KMS-11 (cell line): ENCODE measurements at regions not wholly inside any gene's neighbourhood (a gene's known extent, or its start where the extent isn't known, plus 50 kb on each side); places are given as distances from the start of the nearest gene placed in this dataset.

Experiments
- H2AFZ ChIP-seq: fragments of 200-600 bp; sonication (generic); 2 replicates; pipeline ENCODE4 v1.6.1; 2016; ENCODE audit warnings: antibody characterized with exemption, mixed run types, low read depth
- H3K27ac ChIP-seq: fragments of 200-600 bp; sonication (generic); 2 replicates; pipeline ENCODE4 v1.6.1; 2016; ENCODE audit warnings: mild to moderate bottlenecking, mixed run types
- H3K27me3 ChIP-seq: fragments of 200-600 bp; sonication (generic); 2 replicates; pipeline ENCODE4 v1.6.1; 2017; ENCODE audit warnings: mild to moderate bottlenecking, low read depth, mixed run types, moderate library complexity; ENCODE audit not compliant: insufficient read depth
- H3K36me3 ChIP-seq: fragments of 200-600 bp; sonication (generic); 2 replicates; pipeline ENCODE4 v1.6.1; 2017; ENCODE audit warnings: mild to moderate bottlenecking, mixed run types; ENCODE audit not compliant: insufficient read depth
- H3K4me1 ChIP-seq: fragments of 200-600 bp; sonication (generic); 2 replicates; pipeline ENCODE4 v1.6.1; 2016; ENCODE audit warnings: mild to moderate bottlenecking, low read depth, mixed run types; ENCODE audit not compliant: poor library complexity, severe bottlenecking
- H3K4me2 ChIP-seq: fragments of 200-600 bp; sonication (generic); 2 replicates; pipeline ENCODE4 v1.7.0; 2016; ENCODE audit warnings: mild to moderate bottlenecking, mixed run types
- H3K4me3 ChIP-seq: fragments of 200-600 bp; sonication (generic); IDR thresholded peaks from 2 replicates; pipeline ENCODE4 v1.6.1; 2017; ENCODE audit warnings: low read depth, low read length, mixed read lengths; ENCODE audit not compliant: insufficient read depth
- H3K79me2 ChIP-seq: fragments of 200-600 bp; sonication (generic); 2 replicates; pipeline ENCODE4 v1.6.1; 2016; ENCODE audit warnings: low read depth, mixed run types; ENCODE audit not compliant: insufficient read depth
- H3K9ac ChIP-seq: fragments of 200-600 bp; sonication (generic); 2 replicates; pipeline ENCODE4 v1.6.1; 2016; ENCODE audit warnings: mild to moderate bottlenecking, mixed run types
- H4K20me1 ChIP-seq: fragments of 200-600 bp; sonication (generic); 2 replicates; pipeline ENCODE4 v1.6.1; 2016; ENCODE audit warnings: mild to moderate bottlenecking, mixed run types; ENCODE audit not compliant: insufficient read depth
- TF ChIP-seq, protein P1 (sequence below): fragments of 200-600 bp; sonication (generic); conservative IDR thresholded peaks from 2 replicates; pipeline ENCODE4 v1.6.1; 2017; ENCODE audit warnings: low read depth, mild to moderate bottlenecking, antibody characterized with exemption, low read length, moderate library complexity, mixed read lengths

DNA sequence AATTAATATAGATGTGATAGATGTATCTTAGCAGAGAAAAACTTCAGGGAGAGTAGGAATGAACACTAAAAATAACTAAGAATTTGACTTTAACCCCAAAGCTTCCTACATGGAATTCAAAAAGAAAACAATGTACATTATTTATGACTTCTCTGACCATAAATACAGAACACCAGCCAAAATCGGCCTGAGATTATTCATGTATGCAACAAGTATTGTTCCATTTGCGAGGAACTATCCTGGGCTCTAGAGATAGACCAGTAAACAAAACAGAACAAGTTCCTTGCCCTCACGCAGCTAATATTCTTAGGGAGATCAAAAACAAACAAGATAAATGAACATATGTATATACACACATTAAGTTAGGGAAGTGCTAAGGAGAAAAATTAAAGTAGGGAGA, 432.3 kb upstream of the SOX5 start:
- Histone ChIP-seq H3K4me2 (no peak overlapping the region), H3K4me3 (no peak overlapping the region), H3K79me2 (no peaks in the 10 kb centered on the region), H3K9ac (no peak overlapping the region), H3K4me1 (no peaks in the 10 kb centered on the region), H3K36me3 (no peaks in the 10 kb centered on the region), H4K20me1 (no peaks in the 10 kb centered on the region), H2AFZ (no peak overlapping the region), H3K27ac (no peak overlapping the region), H3K27me3 (no peaks in the 10 kb centered on the region)
- TF ChIP-seq, protein P1, sequence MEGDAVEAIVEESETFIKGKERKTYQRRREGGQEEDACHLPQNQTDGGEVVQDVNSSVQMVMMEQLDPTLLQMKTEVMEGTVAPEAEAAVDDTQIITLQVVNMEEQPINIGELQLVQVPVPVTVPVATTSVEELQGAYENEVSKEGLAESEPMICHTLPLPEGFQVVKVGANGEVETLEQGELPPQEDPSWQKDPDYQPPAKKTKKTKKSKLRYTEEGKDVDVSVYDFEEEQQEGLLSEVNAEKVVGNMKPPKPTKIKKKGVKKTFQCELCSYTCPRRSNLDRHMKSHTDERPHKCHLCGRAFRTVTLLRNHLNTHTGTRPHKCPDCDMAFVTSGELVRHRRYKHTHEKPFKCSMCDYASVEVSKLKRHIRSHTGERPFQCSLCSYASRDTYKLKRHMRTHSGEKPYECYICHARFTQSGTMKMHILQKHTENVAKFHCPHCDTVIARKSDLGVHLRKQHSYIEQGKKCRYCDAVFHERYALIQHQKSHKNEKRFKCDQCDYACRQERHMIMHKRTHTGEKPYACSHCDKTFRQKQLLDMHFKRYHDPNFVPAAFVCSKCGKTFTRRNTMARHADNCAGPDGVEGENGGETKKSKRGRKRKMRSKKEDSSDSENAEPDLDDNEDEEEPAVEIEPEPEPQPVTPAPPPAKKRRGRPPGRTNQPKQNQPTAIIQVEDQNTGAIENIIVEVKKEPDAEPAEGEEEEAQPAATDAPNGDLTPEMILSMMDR = no peak

DNA sequence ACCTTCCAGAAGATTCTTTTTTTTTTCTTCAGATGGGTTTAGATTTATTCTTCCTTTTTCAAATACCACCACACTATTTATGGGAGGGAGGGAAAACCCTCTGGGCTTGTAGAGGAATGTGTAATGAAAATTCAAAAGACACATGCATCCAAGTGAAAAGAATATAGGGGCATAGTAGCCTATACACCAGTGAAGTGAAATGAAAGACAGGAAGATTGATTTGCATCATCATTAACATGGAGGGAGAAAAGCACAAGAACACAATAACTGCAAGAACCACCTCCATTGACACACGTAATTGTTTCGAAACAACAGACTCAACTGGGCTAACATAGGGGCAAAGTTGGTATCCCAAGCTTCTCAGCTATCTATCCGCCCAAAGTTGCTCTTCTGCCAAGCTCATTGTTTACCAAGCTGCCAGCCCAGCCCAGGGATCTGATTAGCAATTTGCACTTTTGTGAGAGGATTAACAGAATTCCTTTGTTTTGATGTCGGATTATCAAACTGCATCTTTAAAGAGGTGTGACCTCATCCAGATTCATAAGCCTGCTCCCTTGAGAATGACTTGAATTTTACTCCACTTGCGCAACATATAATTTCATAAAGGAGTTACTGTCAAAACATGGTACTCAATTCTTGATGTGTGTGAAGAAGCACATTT, 430.5 kb upstream of the SOX5 start:
- no peak overlapping the region for H3K27ac ChIP-seq

DNA sequence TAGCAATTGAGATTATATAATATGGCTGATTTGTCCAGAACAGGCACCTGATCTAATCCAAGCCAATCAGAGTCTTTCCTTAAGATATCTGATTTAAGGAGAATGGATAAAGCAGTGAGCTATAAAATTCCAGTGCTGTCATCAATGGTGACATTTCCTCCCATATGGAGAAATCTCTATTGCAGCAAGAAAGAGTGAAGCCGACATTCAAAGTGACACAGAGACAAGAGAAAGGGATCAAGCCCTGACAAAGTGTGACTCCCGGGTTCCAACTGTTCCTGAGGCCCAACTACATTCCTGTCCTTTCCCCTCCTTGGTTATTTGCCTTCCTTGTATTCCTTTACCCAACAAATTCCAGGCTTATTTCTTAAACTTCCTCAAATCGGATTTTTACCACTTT, 430.0 kb upstream of the SOX5 start:
- TF ChIP-seq, protein P1 = no peak
- no peaks in the 10 kb centered on the region for H3K4me1 ChIP-seq
- H3K27ac ChIP-seq = no peak overlapping the region
- no peaks in the 10 kb centered on the region for H3K36me3 ChIP-seq
- no peaks in the 10 kb centered on the region for H3K79me2 ChIP-seq
- H3K27me3 ChIP-seq = no peaks in the 10 kb centered on the region
- no peak overlapping the region for H3K4me3 ChIP-seq
- no peaks in the 10 kb centered on the region for H4K20me1 ChIP-seq
- no peak overlapping the region for H3K9ac ChIP-seq
- no peak overlapping the region for H3K4me2 ChIP-seq
- no peak overlapping the region for H2AFZ ChIP-seq

More for the DNA sequence above, 430.5 kb upstream of the SOX5 start:
- Histone ChIP-seq H3K4me3 (no peak overlapping the region), H3K27me3 (no peaks in the 10 kb centered on the region), H3K4me1 (no peaks in the 10 kb centered on the region), H3K36me3 (no peaks in the 10 kb centered on the region), H3K9ac (no peak overlapping the region), H3K4me2 (no peak overlapping the region), H2AFZ (no peak overlapping the region), H3K79me2 (no peaks in the 10 kb centered on the region), H4K20me1 (no peaks in the 10 kb centered on the region)
- TF ChIP-seq, protein P1 = no peak

DNA sequence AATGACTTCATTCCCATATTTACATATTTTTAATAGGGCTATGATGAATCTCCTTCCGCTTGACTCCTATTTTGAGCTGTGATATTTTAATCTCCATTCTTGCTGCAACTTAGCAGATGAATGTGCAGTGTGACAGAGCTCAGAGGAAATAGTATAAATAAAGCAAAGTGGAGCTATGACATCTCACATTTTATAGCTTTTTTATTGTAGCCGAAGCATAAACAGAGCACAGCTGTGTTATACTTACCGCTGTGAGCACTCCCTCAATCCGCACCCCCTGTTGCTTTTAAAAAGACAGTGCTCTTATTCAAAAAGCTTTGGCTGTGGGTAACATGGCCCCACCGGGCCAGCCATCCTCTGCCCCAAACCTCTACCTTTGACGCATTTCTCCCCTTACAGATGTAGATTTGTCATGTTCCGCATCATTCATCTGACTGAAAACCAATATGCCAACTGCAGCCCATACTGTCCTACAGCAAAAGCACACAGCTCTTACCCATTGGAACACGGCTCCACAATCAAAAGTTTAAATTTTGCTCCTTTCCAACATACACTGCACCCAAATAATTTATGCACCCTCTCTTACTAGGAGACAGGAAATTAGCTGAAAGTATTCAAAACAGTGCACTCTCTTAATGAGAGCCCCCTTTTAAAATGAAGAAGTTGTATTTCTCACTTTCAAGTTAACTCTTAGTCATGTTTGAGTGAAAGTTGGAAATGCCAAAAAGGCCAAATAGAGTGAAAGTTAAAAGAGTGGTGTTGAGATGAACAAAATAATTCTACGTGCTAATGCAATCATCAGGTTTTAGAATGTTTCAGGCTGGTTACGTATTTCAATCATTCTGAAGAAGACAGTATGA, 429.3 kb upstream of the SOX5 start:
- Histone ChIP-seq H3K4me2 (no peak overlapping the region), H3K79me2 (no peaks in the 10 kb centered on the region), H3K4me3 (no peak overlapping the region), H3K36me3 (no peaks in the 10 kb centered on the region), H3K27me3 (no peaks in the 10 kb centered on the region), H3K27ac (no peak overlapping the region), H3K4me1 (no peaks in the 10 kb centered on the region), H2AFZ (no peak overlapping the region), H3K9ac (no peak overlapping the region), H4K20me1 (no peaks in the 10 kb centered on the region)
- TF ChIP-seq, protein P1 = no peak
